ENCODE measurements at regions not wholly inside any gene's neighbourhood (a gene's known extent, or its start where the extent isn't known, plus 50 kb on each side); places are given as distances from the start of the nearest gene placed in this dataset.

GRCh38 chr6:135633573-135633972, 136.0 kb upstream of the AHI1 start:
- H3K27ac ChIP-seq, result no peak overlapping the region
- no peak for TF ChIP-seq ZFX (IDR thresholded peaks at IDR 0.05; ENCODE audit: borderline replicate concordance)
- TF ChIP-seq CTCF (IDR thresholded peaks at IDR 0.05), result no peak

GRCh38 chr6:135637701-135638100, 140.2 kb upstream of the AHI1 start:
- no peak overlapping the region for H3K27ac ChIP-seq
- TF ChIP-seq ZFX (IDR thresholded peaks at IDR 0.05; ENCODE audit: borderline replicate concordance) (no peak), CTCF (IDR thresholded peaks at IDR 0.05) (no peak)

GRCh38 chr6:135638108-135638507, 140.6 kb upstream of the AHI1 start:
- TF ChIP-seq CTCF (IDR thresholded peaks at IDR 0.05), result no peak
- TF ChIP-seq ZFX (IDR thresholded peaks at IDR 0.05; ENCODE audit: borderline replicate concordance), result no peak
- H3K27ac ChIP-seq, result no peak overlapping the region

- TF ChIP-seq CTCF (IDR thresholded peaks at IDR 0.05), result no peak
- no peak for TF ChIP-seq ZFX (IDR thresholded peaks at IDR 0.05; ENCODE audit: borderline replicate concordance)
- no peak overlapping the region for H3K27ac ChIP-seq
These were observed 142.5 kb upstream of the AHI1 start for GRCh38 chr6:135640048-135640447.

GRCh38 chr6:135640449-135641111, 143.0 kb upstream of the AHI1 start:
- TF ChIP-seq CTCF (IDR thresholded peaks at IDR 0.05) (no peak), ZFX (IDR thresholded peaks at IDR 0.05; ENCODE audit: borderline replicate concordance) (no peak)
- H3K27ac ChIP-seq, result no peak overlapping the region

GRCh38 chr6:135642912-135643311, 145.4 kb upstream of the AHI1 start:
- no peak overlapping the region for H3K27ac ChIP-seq
- TF ChIP-seq CTCF (IDR thresholded peaks at IDR 0.05) (no peak), ZFX (IDR thresholded peaks at IDR 0.05; ENCODE audit: borderline replicate concordance) (no peak)

- TF ChIP-seq CTCF (IDR thresholded peaks at IDR 0.05), result no peak
- no peak for TF ChIP-seq ZFX (IDR thresholded peaks at IDR 0.05; ENCODE audit: borderline replicate concordance)
- no peak overlapping the region for H3K27ac ChIP-seq
These were observed 146.9 kb upstream of the AHI1 start for GRCh38 chr6:135644394-135644793.

Data from 22Rv1 (cell line).